ENCODE measurements at regions not wholly inside any gene's neighbourhood (a gene's known extent, or its start where the extent isn't known, plus 50 kb on each side); places are given as distances from the start of the nearest gene placed in this dataset.

DNA sequence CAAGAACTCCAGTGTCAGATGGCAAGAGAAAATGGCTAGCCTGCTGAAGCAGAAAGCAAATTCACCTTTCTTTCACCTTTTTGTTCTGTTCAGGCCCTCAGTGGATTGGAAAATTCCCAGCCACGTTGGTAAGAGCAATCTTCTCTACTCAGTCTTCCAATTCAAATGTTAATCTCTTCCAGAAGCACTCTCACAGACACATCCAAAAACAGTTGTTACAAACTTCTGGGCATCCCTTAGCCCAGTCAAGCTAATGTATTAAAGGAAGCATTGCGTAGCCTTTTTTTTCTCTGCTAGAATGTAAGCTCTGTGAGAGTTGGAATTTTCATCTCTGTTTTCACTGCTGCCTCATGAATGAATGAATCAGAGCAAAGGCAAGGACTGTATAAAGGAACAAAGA lies 109.2 kb upstream of the ROBO2 start:
- DNase-seq: no peak

DNA sequence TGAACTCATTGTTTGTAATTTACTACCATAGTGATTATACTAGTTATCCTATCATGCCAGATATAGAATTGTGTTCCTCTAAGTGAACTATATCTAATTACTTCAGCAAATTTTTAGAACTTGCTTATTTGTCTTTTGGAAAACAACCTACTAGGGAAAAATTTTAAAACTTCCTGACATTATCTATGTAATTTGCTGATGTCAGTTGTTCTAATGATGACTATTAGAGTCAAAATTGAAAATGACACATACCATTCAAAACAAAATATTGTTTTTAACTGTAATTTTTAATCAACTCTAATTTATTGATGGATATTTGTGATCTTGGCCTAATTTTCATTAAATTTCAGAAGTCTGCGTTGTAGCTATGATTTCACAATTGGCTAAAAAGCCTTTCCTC lies 106.7 kb upstream of the ROBO2 start:
- DNase-seq: no peak

DNA sequence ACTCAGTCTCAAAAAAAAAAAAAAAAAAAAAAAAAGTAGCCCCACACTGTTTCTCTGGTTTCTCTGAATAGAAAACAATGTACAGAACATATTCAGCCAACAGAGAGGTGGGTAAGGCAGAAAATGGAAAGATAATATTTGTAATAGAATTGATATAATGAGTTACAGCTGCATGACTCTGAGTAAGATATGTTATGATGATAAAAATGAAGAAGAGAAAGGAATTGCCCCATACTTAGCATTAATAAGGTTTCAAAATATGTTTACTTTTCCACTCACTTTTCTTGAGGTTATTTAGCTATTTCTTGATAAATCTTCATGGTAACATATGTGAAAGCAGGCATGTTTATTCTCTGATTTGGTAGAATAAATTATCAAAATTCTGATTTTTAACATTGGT lies 100.9 kb upstream of the ROBO2 start:
- DNase-seq: no peak

DNA sequence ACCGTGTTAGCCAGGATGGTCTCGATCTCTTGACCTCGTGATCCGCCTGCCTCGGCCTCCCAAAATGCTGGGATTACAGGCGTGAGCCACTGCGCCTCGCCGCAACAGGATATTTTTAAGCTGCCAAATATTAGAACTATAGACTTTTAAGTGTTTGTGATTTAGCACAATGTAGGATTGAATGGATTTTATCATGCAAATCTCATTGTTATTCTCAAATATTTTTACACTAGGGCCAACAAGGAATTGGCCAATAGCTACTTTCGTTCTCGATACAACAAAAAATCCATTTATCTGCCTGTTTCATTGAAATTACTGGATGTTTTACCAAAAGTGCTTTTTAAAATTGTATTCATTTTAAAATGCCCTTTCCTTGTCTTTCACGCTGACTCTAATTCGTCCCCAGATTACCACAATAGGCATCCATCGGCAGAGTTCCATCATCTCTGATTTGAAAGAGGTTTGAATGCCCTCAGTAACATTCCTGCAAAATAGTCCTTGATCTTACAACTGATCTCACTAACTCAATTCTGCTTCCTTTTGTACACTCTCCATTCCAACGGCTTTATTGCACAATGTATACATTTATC lies 99.6 kb upstream of the ROBO2 start:
- DNase-seq: no peak

DNA sequence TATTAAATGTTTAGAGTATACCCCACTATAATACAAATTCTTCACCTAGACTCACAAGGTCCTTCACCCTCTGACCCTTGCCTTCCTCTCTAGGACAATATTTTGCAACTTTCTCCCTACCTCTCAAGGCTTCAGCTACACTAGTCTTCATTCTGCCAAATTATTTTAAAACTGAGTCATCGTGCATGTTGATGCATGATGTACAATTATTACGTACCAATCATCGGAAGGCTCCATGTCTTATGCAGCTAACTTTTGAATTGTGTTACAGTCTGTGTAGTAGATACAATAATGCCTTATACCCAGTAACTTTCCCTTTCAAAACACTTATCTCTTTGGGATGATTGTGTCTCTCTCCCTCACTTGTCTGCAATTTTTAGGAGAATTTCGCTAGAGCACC lies 98.5 kb upstream of the ROBO2 start:
- DNase-seq: no peak

DNA sequence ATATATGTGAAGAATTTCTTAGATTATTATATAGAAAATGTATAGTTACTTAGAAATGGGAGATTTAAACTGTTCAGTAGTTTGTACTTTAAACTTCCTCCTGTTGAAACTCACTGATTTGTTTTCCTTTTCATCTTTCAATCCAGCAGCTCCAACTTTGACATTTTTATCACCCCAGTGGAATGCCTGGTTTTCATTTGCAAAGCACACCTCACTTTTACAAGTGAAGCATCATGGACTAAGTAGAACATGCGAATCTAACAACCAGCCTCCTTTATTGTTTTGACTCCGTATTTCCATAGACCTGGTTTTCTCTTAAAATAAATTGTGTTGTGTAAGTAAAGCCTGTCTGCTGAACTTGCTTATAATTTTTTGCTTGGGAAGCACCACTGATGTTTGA lies 97.8 kb upstream of the ROBO2 start:
- DNase-seq: no peak

DNA sequence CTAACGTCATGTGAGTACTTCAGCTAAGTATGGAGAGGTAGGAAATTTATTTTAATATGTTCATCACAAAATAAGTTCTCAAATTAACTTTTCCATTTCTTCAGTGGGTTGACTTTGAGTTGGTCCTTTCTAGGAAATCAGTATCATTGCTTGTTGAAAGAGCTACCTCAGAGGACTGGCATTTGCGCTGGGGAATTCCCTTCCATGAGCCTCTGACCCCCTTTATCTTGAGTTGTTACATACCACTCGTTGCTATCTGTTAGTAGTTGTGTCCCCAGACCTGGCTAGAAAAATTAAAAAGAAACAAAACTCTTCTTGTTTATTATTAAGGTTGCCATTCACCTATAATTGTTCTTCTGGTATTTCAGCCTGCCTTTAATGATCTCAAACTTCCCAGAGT lies 96.8 kb upstream of the ROBO2 start:
- no peak for DNase-seq

DNA sequence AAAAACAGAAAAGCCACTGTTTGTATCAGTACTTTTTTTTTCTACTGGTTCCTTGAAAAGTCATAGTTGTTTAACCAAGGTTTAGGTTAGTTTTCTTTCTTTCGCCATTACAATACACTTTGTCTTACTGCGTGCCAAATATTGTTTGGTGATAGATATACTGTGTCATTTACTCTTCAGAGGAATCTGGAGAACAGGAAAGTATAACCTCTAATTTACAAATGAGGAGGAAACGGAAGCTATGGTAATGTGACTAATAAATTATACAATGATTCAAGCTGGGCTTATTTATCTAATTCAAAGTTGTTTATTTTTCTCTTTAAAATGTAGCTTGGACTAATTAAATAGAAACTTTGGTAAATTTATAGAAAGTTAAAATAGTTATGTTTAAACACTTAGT lies 96.2 kb upstream of the ROBO2 start:
- no peak for DNase-seq

DNA sequence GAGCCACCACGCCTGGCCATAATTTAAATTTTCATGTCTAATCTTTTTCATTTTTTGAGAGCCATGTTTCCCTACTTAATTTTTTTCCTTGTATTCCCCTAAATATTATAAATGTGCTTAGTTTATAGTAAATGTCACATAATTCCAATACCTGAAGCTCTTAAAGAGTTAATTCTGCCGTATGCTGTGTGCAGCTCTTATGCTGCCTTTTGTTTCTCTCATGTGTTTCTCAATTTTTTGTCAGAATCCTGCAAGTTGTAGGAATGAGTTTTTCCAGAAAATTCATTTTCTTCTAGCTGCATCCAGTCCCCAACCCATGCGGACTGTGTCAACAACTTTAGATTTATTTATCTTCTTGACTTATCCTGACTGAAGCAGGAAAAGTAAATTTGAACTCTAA lies 90.9 kb upstream of the ROBO2 start:
- DNase-seq: no peak

DNA sequence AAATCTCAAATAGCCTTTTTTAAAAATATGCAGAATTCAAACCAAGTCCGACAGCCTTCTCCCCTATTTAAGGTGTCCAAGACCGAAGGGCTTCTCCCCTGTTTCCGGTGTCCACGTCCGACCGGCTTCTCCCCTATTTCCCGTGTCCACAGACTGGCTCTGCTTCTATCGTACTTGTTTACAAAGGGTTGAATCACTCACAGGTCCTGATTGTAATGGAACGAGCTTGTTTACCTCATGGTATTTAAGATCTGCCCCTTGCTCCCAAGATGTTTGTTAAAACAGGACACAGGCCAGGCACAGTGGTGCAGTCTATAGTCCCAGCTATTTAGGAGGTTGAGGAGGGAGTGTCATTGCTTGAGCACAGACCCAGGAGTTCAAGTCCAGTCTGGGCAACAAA lies 90.4 kb upstream of the ROBO2 start:
- DNase-seq: no peak

DNA sequence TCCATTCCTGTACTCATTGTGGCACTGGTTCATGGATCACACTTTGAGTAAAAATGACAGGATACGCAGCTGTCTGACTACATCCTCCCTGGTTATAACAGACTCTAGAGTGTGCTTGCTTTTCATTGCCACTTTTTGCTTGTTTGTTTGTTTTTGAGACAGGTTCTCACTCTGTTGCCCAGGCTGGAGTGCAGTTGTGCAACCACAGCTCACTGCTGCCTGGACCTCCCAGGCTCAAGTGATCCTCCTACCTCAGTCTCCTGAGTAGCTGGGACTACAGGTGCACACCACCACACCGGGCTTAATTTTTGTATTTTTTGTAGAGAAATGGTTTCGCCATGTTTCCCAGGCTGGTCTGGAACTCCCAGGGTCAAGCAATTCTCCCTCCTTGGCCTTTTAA lies 89.3 kb upstream of the ROBO2 start:
- no peak for DNase-seq

DNA sequence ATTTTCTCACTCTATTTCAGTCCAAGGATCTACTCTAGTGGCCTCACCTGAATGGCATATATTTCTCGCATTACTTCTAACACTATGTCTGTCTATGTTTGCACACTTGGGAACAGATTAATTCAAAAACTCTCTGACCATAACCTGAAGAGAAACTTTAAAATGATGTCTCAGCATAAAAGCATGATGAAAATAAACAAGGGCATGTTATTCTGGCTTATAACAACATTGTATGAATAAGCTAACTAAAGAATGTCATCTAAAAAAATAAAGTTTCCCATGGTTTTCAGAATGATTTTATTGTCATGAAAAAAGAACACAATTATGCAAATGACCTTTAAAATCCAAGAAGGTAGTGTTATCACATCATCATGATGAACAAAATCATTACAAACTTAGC lies 85.5 kb upstream of the ROBO2 start:
- DNase-seq: no peak

DNA sequence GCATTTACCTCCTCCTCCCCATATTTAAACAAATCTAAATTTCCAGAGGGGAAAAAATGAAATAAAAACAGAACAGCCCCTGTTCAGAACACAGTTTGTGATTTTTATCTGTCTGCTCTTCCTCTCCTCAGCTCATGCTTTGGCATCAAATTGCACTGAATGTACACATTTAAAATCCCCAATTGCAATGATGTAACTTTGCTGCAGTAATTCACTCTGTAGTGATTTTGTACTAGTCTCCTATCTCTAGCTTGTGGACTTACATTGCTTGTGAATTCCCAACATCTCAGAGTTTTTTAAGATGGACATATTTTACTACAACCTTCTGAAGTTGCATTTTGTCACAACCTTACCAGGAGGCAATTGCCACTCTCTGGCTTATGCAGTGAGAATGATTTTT lies 81.6 kb upstream of the ROBO2 start:
- no peak for DNase-seq

DNA sequence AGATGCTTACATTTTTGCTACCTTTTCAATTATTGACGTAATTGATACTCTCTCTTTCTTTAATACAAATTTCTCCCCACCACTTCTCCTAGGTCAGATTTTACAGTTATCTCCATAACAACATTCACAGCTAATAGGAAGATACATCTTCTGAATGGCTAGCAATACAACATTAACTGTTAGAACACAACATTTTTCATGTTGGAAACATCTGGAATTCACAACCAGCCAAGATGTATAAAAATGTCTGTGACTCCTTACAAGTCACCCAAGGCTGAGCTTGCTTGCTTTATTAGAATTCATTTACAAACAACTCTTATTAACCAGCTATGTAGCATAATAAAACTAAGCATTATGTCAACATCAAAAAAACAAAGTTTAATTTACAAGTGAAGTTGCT lies 81.0 kb upstream of the ROBO2 start:
- DNase-seq: no peak

DNA sequence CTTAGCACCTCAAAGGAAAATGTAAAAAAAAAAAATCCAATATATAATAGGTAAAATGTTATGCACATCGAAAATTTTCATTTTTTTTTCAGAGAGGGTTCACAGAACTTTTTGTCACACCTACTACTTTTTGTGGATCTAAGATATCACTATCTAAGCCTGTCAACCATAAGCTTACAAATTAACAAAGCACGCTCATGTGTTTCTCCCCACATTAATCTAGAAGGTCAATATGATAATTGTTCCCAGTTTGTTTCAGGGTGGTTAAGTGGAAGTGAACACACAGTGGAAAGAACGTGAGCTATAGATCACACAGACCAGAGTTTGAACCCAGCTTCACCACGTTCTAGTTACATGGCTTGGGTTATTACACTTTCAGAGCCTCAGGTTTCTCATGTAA lies 78.6 kb upstream of the ROBO2 start:
- no peak for DNase-seq

DNA sequence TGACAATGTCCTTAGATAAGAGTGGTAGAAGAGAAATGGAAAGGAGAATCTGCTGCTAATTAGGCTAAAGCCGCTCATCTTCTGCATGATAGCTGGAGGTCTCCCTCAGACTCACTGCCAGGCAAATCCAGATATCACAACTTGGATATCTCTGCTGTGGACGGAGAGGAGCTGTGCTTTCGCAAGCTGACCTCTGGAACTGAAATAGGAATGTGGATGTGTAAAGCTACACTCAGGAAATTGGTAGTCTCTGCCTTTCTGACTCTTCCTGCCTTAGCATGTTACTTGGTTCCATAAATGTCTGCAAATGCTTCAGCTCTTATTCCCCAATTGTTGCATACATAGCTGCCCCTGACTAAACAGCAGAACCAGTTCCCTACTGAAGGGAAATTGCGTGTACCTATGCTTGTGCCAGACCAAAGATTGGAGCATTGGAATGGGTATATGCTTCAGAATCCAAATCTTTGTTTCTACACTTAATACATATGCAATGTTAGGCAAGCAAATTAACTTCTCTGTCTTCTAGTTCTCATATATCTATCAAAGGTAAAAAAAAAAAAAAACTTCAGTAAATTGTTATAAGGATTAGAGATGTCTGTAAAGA lies 74.7 kb upstream of the ROBO2 start:
- no peak for DNase-seq

DNA sequence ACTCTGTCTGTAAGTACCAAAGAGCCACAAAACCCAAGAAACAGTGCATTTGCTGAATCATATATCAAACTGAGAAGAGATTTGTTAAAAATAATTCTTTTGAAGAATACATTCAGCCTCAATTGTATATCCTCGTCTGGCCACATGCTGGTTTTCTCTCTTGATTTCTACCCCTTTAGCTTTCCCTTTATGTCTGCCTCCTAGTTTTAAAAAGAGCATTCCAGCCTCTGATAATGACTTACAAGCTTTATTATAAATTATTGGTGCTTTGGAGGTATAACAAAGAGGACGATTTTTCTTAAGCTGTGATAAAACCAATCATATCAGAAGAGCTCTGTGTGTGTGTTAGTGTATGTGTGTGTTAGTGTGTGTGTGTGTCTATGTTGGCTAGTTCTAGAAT lies 70.4 kb upstream of the ROBO2 start:
- DNase-seq: no peak

DNA sequence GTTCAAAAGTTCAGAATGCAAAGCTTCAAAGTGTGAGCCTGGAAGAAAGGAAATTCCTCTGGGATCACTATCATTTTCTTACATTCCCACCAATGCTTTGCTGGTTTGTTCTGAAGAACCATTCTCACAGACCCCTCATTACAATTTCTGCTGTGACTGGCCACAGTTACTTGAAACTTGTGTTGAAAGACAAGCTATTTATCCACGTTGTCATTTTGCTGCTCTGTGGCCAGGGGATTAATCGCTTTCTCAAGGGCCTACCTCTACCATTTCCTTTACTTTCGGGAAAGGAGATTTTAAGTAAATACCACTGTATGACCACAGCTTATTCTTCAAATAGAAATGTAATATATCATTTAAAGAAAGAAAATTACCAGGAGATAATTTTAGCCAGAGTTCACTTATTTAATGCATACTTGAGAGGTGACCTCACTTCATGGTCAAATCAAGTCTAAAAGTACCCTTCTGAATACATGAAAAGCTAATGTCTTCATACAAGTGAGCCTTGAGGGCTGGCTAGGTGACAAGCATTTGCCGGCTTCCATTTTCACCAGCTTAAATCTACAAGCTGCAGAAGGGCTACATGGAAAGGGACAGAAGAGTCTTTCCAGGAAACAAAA lies 69.8 kb upstream of the ROBO2 start:
- DNase-seq: no peak

DNA sequence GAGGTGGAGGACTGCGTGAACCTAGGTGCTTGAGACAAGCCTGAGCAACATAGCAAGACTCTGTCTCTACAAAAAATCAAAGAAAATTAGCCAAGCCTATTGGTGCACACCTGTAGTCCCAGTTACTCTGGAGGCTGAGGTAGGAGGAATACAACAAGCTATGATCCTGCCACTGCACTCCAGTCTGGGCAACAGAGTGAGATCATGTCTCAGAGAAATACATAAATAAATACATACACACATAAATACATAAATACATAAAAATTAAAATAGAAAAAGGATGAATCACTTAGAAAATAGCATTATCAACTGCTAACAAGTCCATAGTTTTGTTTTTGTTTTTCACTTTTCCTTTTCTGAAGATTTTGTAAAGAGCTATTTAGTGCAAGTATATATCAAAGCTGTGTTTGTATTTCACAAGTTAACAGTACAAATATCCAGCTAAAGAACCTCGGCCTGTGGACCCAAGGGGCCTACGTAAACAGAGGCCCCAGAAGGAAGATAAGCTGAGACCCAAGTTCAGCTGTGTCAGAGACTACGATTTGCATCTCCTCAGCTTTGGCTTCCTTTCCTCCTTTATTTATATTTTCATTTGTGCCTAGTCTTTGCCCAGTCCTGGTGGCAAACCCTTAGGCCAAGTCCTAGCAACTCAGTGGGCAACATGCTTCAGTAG lies 67.1 kb upstream of the ROBO2 start:
- DNase-seq: no peak

DNA sequence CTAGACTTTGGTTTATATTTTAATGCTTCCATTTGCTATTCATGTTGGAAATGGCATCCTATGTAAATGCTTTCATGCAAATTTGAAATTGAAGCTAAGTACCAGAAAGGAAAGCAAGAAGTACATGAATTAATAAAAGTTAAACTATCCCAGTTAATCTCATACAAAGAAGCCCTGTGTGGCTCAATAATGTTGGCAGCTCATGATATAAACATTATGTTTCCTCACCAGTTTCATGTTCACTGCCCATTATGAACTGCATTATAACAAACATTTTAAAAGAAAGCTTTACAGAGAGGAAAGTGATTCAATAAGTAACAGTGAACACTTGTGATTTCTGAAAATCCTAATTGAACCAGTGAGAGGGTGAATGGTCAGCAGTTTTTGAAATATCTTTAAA lies 62.9 kb upstream of the ROBO2 start:
- DNase-seq: no peak

DNA sequence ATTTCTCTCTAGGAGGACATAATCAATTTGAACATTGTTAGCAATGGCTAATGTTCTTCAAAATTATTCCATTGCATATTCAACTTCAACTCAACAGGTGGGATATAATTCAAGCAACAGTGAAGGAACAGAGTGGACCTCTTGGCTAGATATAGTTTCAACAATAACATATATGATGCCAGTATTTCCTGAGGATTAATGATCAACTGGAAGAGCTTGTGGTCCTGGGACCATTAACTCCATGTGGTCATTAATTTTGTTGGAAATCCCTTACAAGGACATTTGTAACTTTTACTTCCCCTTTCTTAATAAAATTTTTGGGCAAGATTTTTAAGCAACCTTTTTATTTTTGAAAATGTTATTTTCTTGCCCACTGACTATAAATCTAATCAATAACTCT lies 54.3 kb upstream of the ROBO2 start:
- DNase-seq: no peak

DNA sequence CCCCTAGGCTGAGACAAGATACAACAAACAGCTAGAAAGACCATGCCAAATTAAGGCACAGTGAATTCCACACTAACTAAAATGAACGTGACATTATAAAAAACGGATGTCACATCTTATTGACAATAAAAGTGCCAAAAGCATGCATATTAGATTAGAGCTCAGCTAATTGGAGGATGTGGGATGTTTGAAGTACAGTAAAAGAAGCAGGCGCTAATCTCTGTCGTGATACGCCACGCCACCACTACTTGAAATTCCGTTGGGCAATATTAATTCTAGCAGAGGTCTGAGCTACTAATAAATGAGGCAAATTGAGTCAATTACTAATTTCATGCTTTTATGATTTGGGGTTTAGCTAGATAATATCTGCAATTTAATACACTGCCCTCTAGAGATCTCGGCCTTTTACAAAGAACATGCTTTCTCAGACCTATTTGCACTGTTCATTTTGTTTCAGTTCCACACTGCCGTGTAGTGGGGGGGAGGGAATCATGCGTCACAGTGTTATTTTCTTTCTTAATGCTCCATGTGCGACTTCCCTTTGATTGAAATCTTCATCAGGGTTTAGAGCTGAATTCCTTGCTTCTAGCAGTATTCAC lies 52.9 kb upstream of the ROBO2 start:
- no peak for DNase-seq
